HG02642 (cell line): ENCODE measurements at regions not wholly inside any gene's neighbourhood (a gene's known extent, or its start where the extent isn't known, plus 50 kb on each side); places are given as distances from the start of the nearest gene placed in this dataset.
"Not testable (repeated sequence)": the region's sequence is repeated elsewhere in the genome, so short reads cannot be mapped to it uniquely, and the experiment has no call there.

Experiments used
- ATAC-seq: cut with Tn5 transposase; IDR thresholded peaks from one replicate; pipeline ENCODE4 v1.9.1; 2021; ENCODE audit warnings: mild to moderate bottlenecking; ENCODE audit not compliant: unreplicated experiment, poor library complexity

- ATAC-seq, result not testable (repeated sequence)
Observed at GRCh38 chr16:88161623-88162275, 210.5 kb downstream of the BANP start.

GRCh38 chr16:88162778-88163177 lies 211.5 kb downstream of the BANP start:
- ATAC-seq, result not testable (repeated sequence)

- ATAC-seq, result not testable (repeated sequence)
Observed at GRCh38 chr16:88164196-88165039, 213.2 kb downstream of the BANP start.

GRCh38 chr16:88165040-88165544 lies 213.9 kb downstream of the BANP start:
- not testable (repeated sequence) for ATAC-seq

GRCh38 chr16:88165683-88166082 lies 214.4 kb downstream of the BANP start:
- ATAC-seq, result not testable (repeated sequence)

- ATAC-seq, result not testable (repeated sequence)
Observed at GRCh38 chr16:88166209-88166773, 215.1 kb downstream of the BANP start.

- ATAC-seq, result not testable (repeated sequence)
Observed at GRCh38 chr16:88167798-88168556, 214.8 kb upstream of the ZNF469 start.

- not testable (repeated sequence) for ATAC-seq
Observed at GRCh38 chr16:88168557-88168949, 214.2 kb upstream of the ZNF469 start.

- not testable (repeated sequence) for ATAC-seq
Observed at GRCh38 chr16:88169136-88169830, 213.5 kb upstream of the ZNF469 start.

GRCh38 chr16:88169831-88170165 lies 213.0 kb upstream of the ZNF469 start:
- ATAC-seq, result not testable (repeated sequence)

GRCh38 chr16:88170528-88170991 lies 212.2 kb upstream of the ZNF469 start:
- no peak for ATAC-seq

GRCh38 chr16:88171126-88171525 lies 211.6 kb upstream of the ZNF469 start:
- ATAC-seq, result not testable (repeated sequence)

GRCh38 chr16:88176184-88176583 lies 206.6 kb upstream of the ZNF469 start:
- ATAC-seq, result not testable (repeated sequence)

- ATAC-seq, result not testable (repeated sequence)
Observed at GRCh38 chr16:88176591-88177180, 206.1 kb upstream of the ZNF469 start.

GRCh38 chr16:88178251-88178650 lies 204.5 kb upstream of the ZNF469 start:
- ATAC-seq, result not testable (repeated sequence)

- not testable (repeated sequence) for ATAC-seq
Observed at GRCh38 chr16:88178896-88179295, 203.9 kb upstream of the ZNF469 start.

- ATAC-seq, result not testable (repeated sequence)
Observed at GRCh38 chr16:88182967-88183881, 199.5 kb upstream of the ZNF469 start.

- ATAC-seq, result not testable (repeated sequence)
Observed at GRCh38 chr16:88184053-88184452, 198.7 kb upstream of the ZNF469 start.
